Right lobe of liver (tissue), 6 donors: ENCODE measurements at regions not wholly inside any gene's neighbourhood (a gene's known extent, or its start where the extent isn't known, plus 50 kb on each side); places are given as distances from the start of the nearest gene placed in this dataset.

Source experiments
- ATAC-seq, 4 donors: fragments of 200-7000 bp; cut with Tn5 transposase; one replicate each; pipeline ENCODE4 v1.9.1; 2020; ENCODE audit warnings: mild to moderate bottlenecking in 4 of 4, moderate library complexity in 4 of 4
- DNase-seq, 3 donors: peaks; one replicate each; pipeline ENCODE4 v3.0.0-alpha.2; 2020
- H3K27ac ChIP-seq, 3 donors: fragments of 200-600 bp; one replicate each; pipeline ENCODE4 v1.8.0; 2022
- H3K27me3 ChIP-seq, 2 donors: fragments of 200-600 bp; one replicate each; pipeline ENCODE4 v1.8.0; 2022
- H3K36me3 ChIP-seq, 4 donors: fragments of 200-600 bp; sonication (generic) in 1 of 4; one replicate each; pipeline versions ENCODE4 v1.5.1 to v1.8.0; 2017 to 2022; ENCODE audit warnings: control low read depth in 1 of 4
- H3K4me1 ChIP-seq, 4 donors: fragments of 200-600 bp; sonication (generic) in 1 of 4; one replicate each; pipeline versions ENCODE4 v1.5.1 to v1.8.0; 2017 to 2022; ENCODE audit warnings: control low read depth in 1 of 4
- H3K4me3 ChIP-seq, 3 donors: fragments of 200-600 bp; one replicate each; pipeline ENCODE4 v1.8.0; 2022
- H3K9me3 ChIP-seq, 4 donors: fragments of 200-600 bp; sonication (generic) in 1 of 4; one replicate each; pipeline versions ENCODE4 v1.5.1 to v1.8.0; 2017 to 2022; ENCODE audit warnings: control low read depth in 1 of 4
- CTCF ChIP-seq, 4 donors: fragments of 200-600 bp in 3 of 4; fragments of 450-650 bp in 1 of 4; IDR thresholded peaks; one replicate each; pipeline versions ENCODE4 v1.5.1 to v1.8.0; 2016 to 2022; ENCODE audit warnings: antibody characterized with exemption in 4 of 4, mild to moderate bottlenecking in 2 of 4
- POLR2A ChIP-seq: fragments of 450-650 bp; IDR thresholded peaks from one replicate; pipeline ENCODE4 v1.6.1; 2017; ENCODE audit warnings: antibody characterized with exemption, mild to moderate bottlenecking
- WGBS: methylation state at CpG from one replicate; pipeline ENCODE4 v1.1.6; 2018; ENCODE audit warnings: low coverage, low lambda C conversion rate; ENCODE audit not compliant: insufficient coverage; ENCODE audit errors: missing lambda C conversion rate; 5-methylcytosine and 5-hydroxymethylcytosine counted together
- intact Hi-C, 2 donors: fragments of 100-400 bp; cut with DNase I; formaldehyde crosslinking; loops; one replicate each; pipeline versions ENCODE4 v1.11.2 to v1.14.1; 2022
- donor health status: DM: no; HTN: yes; CAD: no.
- donor health status: DM: no; HTN: no; CAD: no.
- donor health status: DM: no; HTN: no; CAD: no.
- donor health status: DM: no; HTN: yes; CAD: no.
- donor health status: DM: no; HTN: yes; CAD: no.

DNA sequence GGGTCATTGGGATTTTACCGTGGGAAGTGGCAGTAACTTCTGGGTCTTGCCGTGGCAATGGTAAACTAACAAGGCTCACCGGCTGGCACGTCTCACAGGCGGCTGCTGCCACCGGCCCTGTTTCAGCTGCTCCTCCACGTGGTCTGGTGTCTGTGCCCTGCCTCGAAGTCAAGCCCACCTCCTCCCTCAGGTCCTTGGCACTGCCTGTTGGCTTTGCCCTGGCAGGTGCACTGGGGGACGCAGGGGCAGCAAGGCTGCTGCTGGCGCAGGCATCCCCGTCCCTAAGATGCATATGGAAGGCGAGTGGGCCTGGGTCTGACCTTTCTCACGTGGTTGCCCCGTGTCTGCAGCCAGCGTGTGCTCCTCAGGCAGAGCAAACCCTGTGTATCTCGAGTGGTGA, 783.6 kb downstream of the BRD1 start:
- intact Hi-C loops, result no loop called here
- TF ChIP-seq CTCF (IDR thresholded peaks at IDR 0.05) (no peak), POLR2A (no peak)
- Histone ChIP-seq H3K27me3 (no peaks in the 10 kb centered on the region), H3K9me3 (no peaks in the 10 kb centered on the region), H3K36me3 (no peaks in the 10 kb centered on the region), H3K4me3 (no peak overlapping the region), H3K27ac (no peak overlapping the region), H3K4me1 (peaks cover 0 to 7% (median 0%) of the 10 kb centered on the region in 4 donors)
- ATAC-seq (no peak), DNase-seq (no peak)
- 76% methylated on average over 6 of the region's 16 CpGs for WGBS

DNA sequence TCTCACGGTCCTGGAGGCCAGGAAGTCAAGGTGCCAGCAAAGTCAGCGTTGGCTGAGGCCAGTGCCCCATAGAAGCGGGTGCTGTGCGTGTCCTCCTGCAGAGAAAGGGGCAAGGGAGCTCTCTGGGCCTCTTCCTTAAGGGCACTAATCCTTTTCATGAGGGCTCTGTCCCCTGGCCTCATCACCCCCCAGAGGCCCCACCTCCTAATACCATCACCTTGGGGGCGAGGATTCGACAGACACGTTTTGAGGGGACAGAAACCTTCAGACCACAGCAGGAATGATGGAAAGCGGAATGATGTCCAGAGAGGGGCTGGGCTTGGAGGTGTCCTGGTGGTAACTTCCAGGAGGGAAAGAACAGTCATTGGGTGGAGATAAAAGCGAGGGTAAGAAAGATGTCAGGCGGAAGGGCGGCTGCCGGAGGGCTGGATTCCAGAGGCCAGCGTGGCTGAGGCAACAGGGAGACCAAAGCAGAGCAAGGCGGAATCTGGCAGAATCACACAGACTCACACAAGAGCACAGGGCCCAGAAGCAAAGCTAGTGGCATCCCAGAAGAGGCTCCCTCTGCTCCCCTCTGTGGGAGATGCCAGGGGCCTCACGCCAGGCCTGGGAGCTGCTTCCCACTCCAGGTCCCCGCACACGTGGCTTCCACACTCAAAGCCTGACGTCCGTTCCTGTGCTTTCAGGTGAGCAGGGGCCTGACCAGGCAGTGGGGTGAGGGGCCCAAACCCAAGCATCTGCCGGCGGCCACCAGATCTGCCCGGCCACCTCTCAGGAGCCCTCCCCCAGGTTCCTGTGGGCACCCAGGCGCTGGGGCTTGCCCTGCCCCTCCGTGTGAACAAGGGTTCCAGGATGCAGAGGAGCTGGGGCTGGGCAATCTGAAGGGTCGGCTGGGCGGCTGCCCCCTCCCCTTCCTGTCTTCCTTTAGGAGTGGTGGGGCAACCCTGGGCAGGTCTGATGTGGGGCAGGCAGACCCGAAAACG, 784.5 kb downstream of the BRD1 start:
- intact Hi-C loops, result no loop called here
- WGBS, result 62% methylated on average over 13 of the region's 28 CpGs
- Histone ChIP-seq H3K9me3 (no peaks in the 10 kb centered on the region), H3K4me1 (peaks cover 0 to 7% (median 0%) of the 10 kb centered on the region in 4 donors), H3K4me3 (no peak overlapping the region), H3K27me3 (no peaks in the 10 kb centered on the region), H3K36me3 (no peaks in the 10 kb centered on the region), H3K27ac (no peak overlapping the region)
- DNase-seq (no peak), ATAC-seq (no peak)
- no peak for TF ChIP-seq CTCF (IDR thresholded peaks at IDR 0.05)
- no peak for TF ChIP-seq POLR2A

DNA sequence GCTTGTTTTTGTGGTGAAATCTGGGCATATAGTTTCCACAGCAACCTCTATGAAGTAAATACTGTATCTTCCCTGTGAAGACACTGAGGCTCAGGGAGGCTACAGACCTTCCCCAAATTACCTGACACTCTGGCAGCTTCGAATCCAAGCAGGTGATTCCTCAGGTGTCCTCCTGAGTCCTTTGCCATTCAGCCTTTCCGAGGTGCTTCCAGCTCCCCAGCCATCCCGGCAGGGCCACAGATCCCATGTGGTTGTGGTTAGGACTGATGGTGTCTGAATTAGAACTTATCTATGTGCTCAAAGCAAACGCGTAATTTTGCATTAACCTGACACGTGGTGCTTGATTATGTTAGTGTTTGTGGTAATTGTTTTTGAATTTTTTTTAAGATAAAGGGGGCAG, 785.6 kb downstream of the BRD1 start:
- intact Hi-C loops, result no loop called here
- H3K36me3 ChIP-seq, result no peaks in the 10 kb centered on the region
- no peaks in the 10 kb centered on the region for H3K9me3 ChIP-seq
- TF ChIP-seq CTCF (IDR thresholded peaks at IDR 0.05) (no peak), POLR2A (no peak)
- H3K4me3 ChIP-seq, result no peak overlapping the region
- no peak overlapping the region for H3K27ac ChIP-seq
- no peaks in the 10 kb centered on the region for H3K27me3 ChIP-seq
- WGBS, result 67% methylated on average over 6 of the region's 6 CpGs
- H3K4me1 ChIP-seq, result peaks cover 0 to 7% (median 0%) of the 10 kb centered on the region in 4 donors
- no peak for DNase-seq
- ATAC-seq, result no peak

DNA sequence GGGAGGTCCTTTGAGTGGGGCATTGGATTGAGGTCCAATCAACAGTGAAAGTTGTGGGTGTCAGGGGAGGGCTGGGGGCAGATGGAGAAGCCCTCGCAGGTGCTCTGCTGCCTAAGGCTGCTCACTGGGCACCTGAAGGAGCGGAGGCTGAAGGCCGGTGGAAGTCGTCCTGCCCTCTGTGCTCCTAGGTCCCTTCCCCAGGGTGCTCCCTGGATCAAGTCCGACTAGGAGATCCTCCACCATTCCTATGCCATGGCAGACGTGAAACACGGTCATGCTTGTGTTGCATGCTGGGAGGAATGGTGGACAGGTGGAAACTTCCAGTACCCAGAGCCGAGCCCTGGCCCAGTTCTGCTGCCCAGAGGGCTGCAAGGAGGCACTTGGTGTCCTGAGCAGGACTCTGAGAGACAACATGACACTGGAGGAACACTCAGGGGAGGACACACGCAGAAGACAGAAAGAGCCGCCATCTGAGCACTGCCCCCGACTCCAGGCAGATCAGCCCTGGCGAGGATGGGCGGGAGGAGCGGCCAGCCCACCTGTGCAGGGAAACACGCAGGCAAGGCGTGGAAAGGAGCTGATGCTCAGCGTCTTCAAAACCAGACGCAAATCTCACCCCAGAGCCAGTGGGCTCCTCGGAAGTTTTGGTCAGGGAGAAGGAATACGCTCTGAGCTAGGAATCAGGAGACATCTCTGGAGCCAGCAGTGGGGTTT, 786.8 kb downstream of the BRD1 start:
- Histone ChIP-seq H3K27me3 (no peaks in the 10 kb centered on the region), H3K36me3 (no peaks in the 10 kb centered on the region), H3K4me3 (no peak overlapping the region), H3K4me1 (peaks cover 0 to 7% (median 0%) of the 10 kb centered on the region in 4 donors), H3K9me3 (no peaks in the 10 kb centered on the region), H3K27ac (no peak overlapping the region)
- DNase-seq (no peak), ATAC-seq (no peak)
- 80% methylated on average over 1 of the region's 20 CpGs for WGBS
- intact Hi-C loops, result no loop called here
- TF ChIP-seq CTCF (IDR thresholded peaks at IDR 0.05) (no peak), POLR2A (no peak)
